ENCODE measurements at regions not wholly inside any gene's neighbourhood (a gene's known extent, or its start where the extent isn't known, plus 50 kb on each side); places are given as distances from the start of the nearest gene placed in this dataset.

GRCh38 chr12:127589541-127589940 lies 677.4 kb upstream of the TMEM132C start:
- no peaks in the 10 kb centered on the region for H3K9me3 ChIP-seq (ENCODE audit: control insufficient read depth in 2 of 2, insufficient read depth in 1 of 2, low read length in 1 of 2)
- no peak for DNase-seq (ENCODE audit: low read depth in 6 of 9, low spot score in 9 of 9)
- H3K36me3 ChIP-seq (ENCODE audit: control insufficient read depth in 2 of 2, insufficient read depth in 2 of 2, low read length in 1 of 2), result no peaks in the 10 kb centered on the region
- no peak overlapping the region for H3K4me3 ChIP-seq (ENCODE audit: low read length in 2 of 2)
- no peak overlapping the region for H3K27ac ChIP-seq (ENCODE audit: low read depth in 1 of 2, low read length in 1 of 2)
- no peaks in the 10 kb centered on the region for H3K4me1 ChIP-seq (ENCODE audit: control insufficient read depth in 2 of 2, insufficient read depth in 2 of 2, low read length in 2 of 2)
- H3K27me3 ChIP-seq (ENCODE audit: control insufficient read depth in 2 of 2, insufficient read depth in 1 of 2, low read length in 1 of 2), result no peaks in the 10 kb centered on the region
- WGBS, result 93% methylated on average over 1 of the region's 1 CpG

- H3K27ac ChIP-seq (ENCODE audit: low read depth in 1 of 2, low read length in 1 of 2), result no peak overlapping the region
- no peak for DNase-seq (ENCODE audit: low read depth in 6 of 9, low spot score in 9 of 9)
- no peaks in the 10 kb centered on the region for H3K9me3 ChIP-seq (ENCODE audit: control insufficient read depth in 2 of 2, insufficient read depth in 1 of 2, low read length in 1 of 2)
- H3K36me3 ChIP-seq (ENCODE audit: control insufficient read depth in 2 of 2, insufficient read depth in 2 of 2, low read length in 1 of 2), result no peaks in the 10 kb centered on the region
- 88% methylated on average over 4 of the region's 4 CpGs for WGBS
- H3K4me3 ChIP-seq (ENCODE audit: low read length in 2 of 2), result no peak overlapping the region
- H3K4me1 ChIP-seq (ENCODE audit: control insufficient read depth in 2 of 2, insufficient read depth in 2 of 2, low read length in 2 of 2), result no peaks in the 10 kb centered on the region
- H3K27me3 ChIP-seq (ENCODE audit: control insufficient read depth in 2 of 2, insufficient read depth in 1 of 2, low read length in 1 of 2), result no peaks in the 10 kb centered on the region
Observed at GRCh38 chr12:127590868-127591267, 676.1 kb upstream of the TMEM132C start.

GRCh38 chr12:127592245-127592644 lies 674.7 kb upstream of the TMEM132C start:
- no peaks in the 10 kb centered on the region for H3K9me3 ChIP-seq (ENCODE audit: control insufficient read depth in 2 of 2, insufficient read depth in 1 of 2, low read length in 1 of 2)
- H3K27ac ChIP-seq (ENCODE audit: low read depth in 1 of 2, low read length in 1 of 2), result no peak overlapping the region
- H3K27me3 ChIP-seq (ENCODE audit: control insufficient read depth in 2 of 2, insufficient read depth in 1 of 2, low read length in 1 of 2), result no peaks in the 10 kb centered on the region
- DNase-seq (ENCODE audit: low read depth in 6 of 9, low spot score in 9 of 9), result no peak
- H3K4me3 ChIP-seq (ENCODE audit: low read length in 2 of 2), result no peak overlapping the region
- H3K36me3 ChIP-seq (ENCODE audit: control insufficient read depth in 2 of 2, insufficient read depth in 2 of 2, low read length in 1 of 2), result no peaks in the 10 kb centered on the region
- WGBS, result 92% methylated on average over 5 of the region's 5 CpGs
- no peaks in the 10 kb centered on the region for H3K4me1 ChIP-seq (ENCODE audit: control insufficient read depth in 2 of 2, insufficient read depth in 2 of 2, low read length in 2 of 2)

- no peaks in the 10 kb centered on the region for H3K4me1 ChIP-seq (ENCODE audit: control insufficient read depth in 2 of 2, insufficient read depth in 2 of 2, low read length in 2 of 2)
- H3K27ac ChIP-seq (ENCODE audit: low read depth in 1 of 2, low read length in 1 of 2), result no peak overlapping the region
- no peak for DNase-seq (ENCODE audit: low read depth in 6 of 9, low spot score in 9 of 9)
- no peak overlapping the region for H3K4me3 ChIP-seq (ENCODE audit: low read length in 2 of 2)
- H3K27me3 ChIP-seq (ENCODE audit: control insufficient read depth in 2 of 2, insufficient read depth in 1 of 2, low read length in 1 of 2), result no peaks in the 10 kb centered on the region
- H3K36me3 ChIP-seq (ENCODE audit: control insufficient read depth in 2 of 2, insufficient read depth in 2 of 2, low read length in 1 of 2), result no peaks in the 10 kb centered on the region
- no peaks in the 10 kb centered on the region for H3K9me3 ChIP-seq (ENCODE audit: control insufficient read depth in 2 of 2, insufficient read depth in 1 of 2, low read length in 1 of 2)
- 60% methylated on average over 6 of the region's 6 CpGs for WGBS
Observed at GRCh38 chr12:127594351-127594970, 672.5 kb upstream of the TMEM132C start.

GRCh38 chr12:127595506-127595905 lies 671.5 kb upstream of the TMEM132C start:
- Histone ChIP-seq H3K4me1 (ENCODE audit: control insufficient read depth in 2 of 2, insufficient read depth in 2 of 2, low read length in 2 of 2) (no peaks in the 10 kb centered on the region), H3K9me3 (ENCODE audit: control insufficient read depth in 2 of 2, insufficient read depth in 1 of 2, low read length in 1 of 2) (no peaks in the 10 kb centered on the region), H3K27ac (ENCODE audit: low read depth in 1 of 2, low read length in 1 of 2) (no peak overlapping the region), H3K4me3 (ENCODE audit: low read length in 2 of 2) (no peak overlapping the region), H3K36me3 (ENCODE audit: control insufficient read depth in 2 of 2, insufficient read depth in 2 of 2, low read length in 1 of 2) (no peaks in the 10 kb centered on the region), H3K27me3 (ENCODE audit: control insufficient read depth in 2 of 2, insufficient read depth in 1 of 2, low read length in 1 of 2) (no peaks in the 10 kb centered on the region)
- 88% methylated on average over 4 of the region's 4 CpGs for WGBS
- DNase-seq (ENCODE audit: low read depth in 6 of 9, low spot score in 9 of 9), result no peak

GRCh38 chr12:127596891-127597290 lies 670.1 kb upstream of the TMEM132C start:
- Histone ChIP-seq H3K4me3 (ENCODE audit: low read length in 2 of 2) (no peak overlapping the region), H3K4me1 (ENCODE audit: control insufficient read depth in 2 of 2, insufficient read depth in 2 of 2, low read length in 2 of 2) (no peaks in the 10 kb centered on the region), H3K27me3 (ENCODE audit: control insufficient read depth in 2 of 2, insufficient read depth in 1 of 2, low read length in 1 of 2) (no peaks in the 10 kb centered on the region), H3K27ac (ENCODE audit: low read depth in 1 of 2, low read length in 1 of 2) (no peak overlapping the region), H3K9me3 (ENCODE audit: control insufficient read depth in 2 of 2, insufficient read depth in 1 of 2, low read length in 1 of 2) (no peaks in the 10 kb centered on the region), H3K36me3 (ENCODE audit: control insufficient read depth in 2 of 2, insufficient read depth in 2 of 2, low read length in 1 of 2) (no peaks in the 10 kb centered on the region)
- whole genome bisulfite sequencing, result 95% methylated on average over 4 of the region's 4 CpGs
- no peak for DNase-seq (ENCODE audit: low read depth in 6 of 9, low spot score in 9 of 9)

- WGBS, result 90% methylated on average over 7 of the region's 7 CpGs
- no peaks in the 10 kb centered on the region for H3K27me3 ChIP-seq (ENCODE audit: control insufficient read depth in 2 of 2, insufficient read depth in 1 of 2, low read length in 1 of 2)
Observed at GRCh38 chr12:127599436-127599835, 667.5 kb upstream of the TMEM132C start.

GRCh38 chr12:127600211-127600610 lies 666.8 kb upstream of the TMEM132C start:
- no peak for DNase-seq (ENCODE audit: low read depth in 6 of 9, low spot score in 9 of 9)
- no peaks in the 10 kb centered on the region for H3K36me3 ChIP-seq (ENCODE audit: control insufficient read depth in 2 of 2, insufficient read depth in 2 of 2, low read length in 1 of 2)
- no peaks in the 10 kb centered on the region for H3K4me1 ChIP-seq (ENCODE audit: control insufficient read depth in 2 of 2, insufficient read depth in 2 of 2, low read length in 2 of 2)
- no peaks in the 10 kb centered on the region for H3K9me3 ChIP-seq (ENCODE audit: control insufficient read depth in 2 of 2, insufficient read depth in 1 of 2, low read length in 1 of 2)
- H3K27ac ChIP-seq (ENCODE audit: low read depth in 1 of 2, low read length in 1 of 2), result no peak overlapping the region
- 88% methylated on average over 3 of the region's 3 CpGs for whole genome bisulfite sequencing
- no peak overlapping the region for H3K4me3 ChIP-seq (ENCODE audit: low read length in 2 of 2)
- no peaks in the 10 kb centered on the region for H3K27me3 ChIP-seq (ENCODE audit: control insufficient read depth in 2 of 2, insufficient read depth in 1 of 2, low read length in 1 of 2)

More at GRCh38 chr12:127599436-127599835, 667.5 kb upstream of the TMEM132C start:
- no peaks in the 10 kb centered on the region for H3K36me3 ChIP-seq (ENCODE audit: control insufficient read depth in 2 of 2, insufficient read depth in 2 of 2, low read length in 1 of 2)
- no peaks in the 10 kb centered on the region for H3K4me1 ChIP-seq (ENCODE audit: control insufficient read depth in 2 of 2, insufficient read depth in 2 of 2, low read length in 2 of 2)
- no peak overlapping the region for H3K4me3 ChIP-seq (ENCODE audit: low read length in 2 of 2)
- DNase-seq (ENCODE audit: low read depth in 6 of 9, low spot score in 9 of 9), result no peak
- H3K9me3 ChIP-seq (ENCODE audit: control insufficient read depth in 2 of 2, insufficient read depth in 1 of 2, low read length in 1 of 2), result no peaks in the 10 kb centered on the region
- no peak overlapping the region for H3K27ac ChIP-seq (ENCODE audit: low read depth in 1 of 2, low read length in 1 of 2)

- no peaks in the 10 kb centered on the region for H3K27me3 ChIP-seq (ENCODE audit: control insufficient read depth in 2 of 2, insufficient read depth in 1 of 2, low read length in 1 of 2)
- no peaks in the 10 kb centered on the region for H3K36me3 ChIP-seq (ENCODE audit: control insufficient read depth in 2 of 2, insufficient read depth in 2 of 2, low read length in 1 of 2)
- H3K4me1 ChIP-seq (ENCODE audit: control insufficient read depth in 2 of 2, insufficient read depth in 2 of 2, low read length in 2 of 2), result no peaks in the 10 kb centered on the region
- 95% methylated on average over 3 of the region's 3 CpGs for WGBS
- H3K4me3 ChIP-seq (ENCODE audit: low read length in 2 of 2), result no peak overlapping the region
- H3K27ac ChIP-seq (ENCODE audit: low read depth in 1 of 2, low read length in 1 of 2), result no peak overlapping the region
- H3K9me3 ChIP-seq (ENCODE audit: control insufficient read depth in 2 of 2, insufficient read depth in 1 of 2, low read length in 1 of 2), result peaks cover 0 to 8% of the 10 kb centered on the region in 2 donors
- DNase-seq (ENCODE audit: low read depth in 6 of 9, low spot score in 9 of 9), result no peak
Observed at GRCh38 chr12:127606476-127607015, 660.4 kb upstream of the TMEM132C start.
